GM23338 (cell line): ENCODE measurements at regions not wholly inside any gene's neighbourhood (a gene's known extent, or its start where the extent isn't known, plus 50 kb on each side); places are given as distances from the start of the nearest gene placed in this dataset.

Experiments
- ATAC-seq: fragments of 200-7000 bp; cut with Tn5 transposase; 3 replicates; pipeline ENCODE4 v1.9.1; 2020
- DNase-seq: peaks from one replicate; pipeline ENCODE4 v3.0.0-alpha.2; 2015; ENCODE audit warnings: low spot score
- H2AFZ ChIP-seq: fragments of 200-600 bp; sonication (generic); 2 replicates; pipeline ENCODE4 v1.8.0; 2016; ENCODE audit warnings: antibody characterized with exemption, mild to moderate bottlenecking, moderate library complexity
- H3F3A ChIP-seq: fragments of 200-600 bp; sonication (generic); replicated peaks from 2 replicates; pipeline ENCODE4 v1.8.0; 2017; ENCODE audit warnings: antibody characterized with exemption, mixed run types, low read depth
- H3K27ac ChIP-seq: fragments of 200-600 bp; sonication (generic); 2 replicates; pipeline ENCODE4 v1.6.1; 2016; ENCODE audit warnings: low read depth
- H3K27me3 ChIP-seq: fragments of 200-600 bp; sonication (generic); 2 replicates; pipeline ENCODE4 v1.8.0; 2016; ENCODE audit warnings: mild to moderate bottlenecking, mixed run types, moderate library complexity; ENCODE audit not compliant: insufficient read depth
- H3K36me3 ChIP-seq: fragments of 200-600 bp; sonication (generic); 2 replicates; pipeline ENCODE4 v1.8.0; 2016; ENCODE audit warnings: mild to moderate bottlenecking; ENCODE audit not compliant: insufficient read depth
- H3K4me1 ChIP-seq: fragments of 200-600 bp; sonication (generic); 2 replicates; pipeline ENCODE4 v1.8.0; 2016; ENCODE audit warnings: mild to moderate bottlenecking, moderate library complexity; ENCODE audit not compliant: insufficient read depth
- H3K4me2 ChIP-seq: fragments of 200-600 bp; sonication (generic); 2 replicates; pipeline ENCODE4 v1.7.1; 2017; ENCODE audit warnings: mixed run types
- H3K4me3 ChIP-seq: fragments of 200-600 bp; sonication (generic); 2 replicates; pipeline ENCODE4 v1.6.1; 2016; ENCODE audit warnings: mixed run types
- H3K79me2 ChIP-seq: fragments of 200-600 bp; sonication (generic); replicated peaks from 2 replicates; pipeline ENCODE4 v1.8.0; 2017; ENCODE audit warnings: mild to moderate bottlenecking; ENCODE audit not compliant: insufficient read depth
- H3K9me2 ChIP-seq: fragments of 200-600 bp; sonication (generic); 2 replicates; pipeline ENCODE4 v1.8.0; 2017; ENCODE audit not compliant: insufficient read depth
- H4K20me1 ChIP-seq: fragments of 200-600 bp; sonication (generic); replicated peaks from 2 replicates; pipeline ENCODE4 v1.8.0; 2017; ENCODE audit warnings: mild to moderate bottlenecking; ENCODE audit not compliant: insufficient read depth
- H3K27ac Mint-ChIP-seq: 2 replicates; pipeline ENCODE4 v1.8.0; 2020; ENCODE audit warnings: inconsistent platforms, mild to moderate bottlenecking, moderate library complexity, mixed read lengths
- H3K27me3 Mint-ChIP-seq: 3 replicates; pipeline ENCODE4 v1.8.0; 2022; ENCODE audit warnings: low read depth, mild to moderate bottlenecking, moderate library complexity, mixed read lengths, inconsistent platforms; ENCODE audit not compliant: insufficient read depth, poor library complexity
- H3K36me3 Mint-ChIP-seq: 3 replicates; pipeline ENCODE4 v1.8.0; 2021; ENCODE audit warnings: low read depth, mild to moderate bottlenecking, inconsistent platforms, moderate library complexity, mixed read lengths
- H3K4me1 Mint-ChIP-seq: 3 replicates; pipeline ENCODE4 v1.8.0; 2020; ENCODE audit warnings: mild to moderate bottlenecking, inconsistent platforms, mixed read lengths
- H3K4me3 Mint-ChIP-seq: 3 replicates; pipeline ENCODE4 v1.8.0; 2021; ENCODE audit warnings: moderate library complexity, mild to moderate bottlenecking, inconsistent platforms, mixed read lengths
- H3K9me3 Mint-ChIP-seq: 3 replicates; pipeline ENCODE4 v1.8.0; 2020; ENCODE audit warnings: moderate library complexity, mild to moderate bottlenecking, inconsistent platforms, mixed read lengths
- CREB1 ChIP-seq: fragments of 250-450 bp; sonication (Bioruptor Pico); IDR thresholded peaks from 2 replicates; pipeline ENCODE4 v1.5.0; 2020; ENCODE audit warnings: low read depth, mild to moderate bottlenecking, moderate library complexity
- CTCF ChIP-seq, 2 experiments: fragments of 200-600 bp in 1 of 2; sonication (generic) in 1 of 2; conservative IDR thresholded peaks; 2 replicates each; pipeline versions ENCODE4 v1.5.1 to v1.6.1; 2016 to 2017; ENCODE audit warnings: antibody characterized with exemption in 2 of 2, low read depth in 2 of 2, mild to moderate bottlenecking in 2 of 2, moderate library complexity in 1 of 2
- ETS1 ChIP-seq: IDR thresholded peaks from 2 replicates; pipeline ENCODE4 v1.6.1; 2016; ENCODE audit warnings: antibody characterized with exemption
- EZH2 ChIP-seq: fragments of 200-600 bp; sonication (generic); IDR thresholded peaks from one replicate; pipeline ENCODE4 v1.8.0; 2017; ENCODE audit warnings: antibody characterized with exemption, mild to moderate bottlenecking, low read depth; ENCODE audit not compliant: unreplicated experiment
- EZH2phosphoT487 ChIP-seq: fragments of 200-600 bp; sonication (generic); IDR thresholded peaks from one replicate; pipeline ENCODE4 v1.8.1; 2018; ENCODE audit warnings: antibody characterized with exemption; ENCODE audit not compliant: unreplicated experiment
- JUNB ChIP-seq: IDR thresholded peaks from one replicate; pipeline ENCODE4 v1.6.1; 2016; ENCODE audit warnings: antibody characterized with exemption; ENCODE audit not compliant: unreplicated experiment
- NANOG ChIP-seq: IDR thresholded peaks from 2 replicates; pipeline ENCODE4 v1.6.1; 2016; ENCODE audit warnings: antibody characterized with exemption, borderline replicate concordance
- POLR2AphosphoS5 ChIP-seq: IDR thresholded peaks from 2 replicates; pipeline ENCODE4 v1.6.1; 2016; ENCODE audit warnings: antibody characterized with exemption, low read depth
- REST ChIP-seq: IDR thresholded peaks from one replicate; pipeline ENCODE4 v1.6.1; 2018; ENCODE audit warnings: antibody characterized with exemption; ENCODE audit not compliant: unreplicated experiment
- STAT1 ChIP-seq: IDR thresholded peaks from one replicate; pipeline ENCODE4 v1.6.1; 2016; ENCODE audit warnings: antibody characterized with exemption; ENCODE audit not compliant: unreplicated experiment
- ZNF114 ChIP-seq: fragments of 250-450 bp; sonication (Bioruptor Pico); IDR thresholded peaks from 2 replicates; pipeline ENCODE4 v1.5.0; 2020; ENCODE audit warnings: mild to moderate bottlenecking, moderate library complexity
- ZNF331 ChIP-seq: fragments of 250-450 bp; sonication (Bioruptor Pico); IDR thresholded peaks from 2 replicates; pipeline ENCODE4 v1.5.0; 2020; ENCODE audit warnings: low read depth, mild to moderate bottlenecking, moderate library complexity
- ZNF462 ChIP-seq: fragments of 250-450 bp; sonication (Bioruptor Pico); IDR thresholded peaks from 2 replicates; pipeline ENCODE4 v1.5.0; 2020; ENCODE audit warnings: mild to moderate bottlenecking, moderate library complexity

GRCh38 chr13:47764817-47765216 is 236.3 kb downstream of the SUCLA2 start:
- ATAC-seq (no peak), DNase-seq (no peak)
- Mint-ChIP-seq H3K36me3 (no peaks in the 10 kb centered on the region; the same call in 2 of the 3 replicates), H3K4me3 (no peak overlapping the region), H3K9me3 (peaks cover 14% of the 10 kb centered on the region; the same call in 2 of the 3 replicates), H3K27me3 (no peaks in the 10 kb centered on the region), H3K27ac (no peak overlapping the region), H3K4me1 (no peaks in the 10 kb centered on the region)
- Histone ChIP-seq H3K27ac (no peak overlapping the region), H3K4me3 (no peak overlapping the region), H3K79me2 (no peaks in the 10 kb centered on the region), H3K9me2 (peaks cover 16% of the 10 kb centered on the region), H3K4me1 (no peaks in the 10 kb centered on the region), H3F3A (no peaks in the 10 kb centered on the region), H3K36me3 (no peaks in the 10 kb centered on the region), H3K27me3 (no peaks in the 10 kb centered on the region), H4K20me1 (no peaks in the 10 kb centered on the region), H3K4me2 (no peak overlapping the region), H2AFZ (no peak overlapping the region)
- TF ChIP-seq ZNF331 (CRISPR knock-in tag), result no peak
- no peak for TF ChIP-seq JUNB
- no peak for TF ChIP-seq ZNF462 (CRISPR knock-in tag)
- no peak for TF ChIP-seq ETS1
- no peak for TF ChIP-seq ZNF114
- TF ChIP-seq EZH2phosphoT487, result no peak
- TF ChIP-seq CTCF (conservative IDR thresholded peaks at IDR 0.05; ENCODE audit: low read depth in 2 of 2), result no peak
- no peak for TF ChIP-seq STAT1
- TF ChIP-seq CREB1, result no peak
- no peak for TF ChIP-seq REST
- TF ChIP-seq EZH2, result no peak
- TF ChIP-seq POLR2AphosphoS5, result no peak
- TF ChIP-seq NANOG, result no peak
